ENCODE measurements at regions not wholly inside any gene's neighbourhood (a gene's known extent, or its start where the extent isn't known, plus 50 kb on each side); places are given as distances from the start of the nearest gene placed in this dataset.

- no peak for TF ChIP-seq FOXP2 (optimal IDR thresholded peaks at IDR 0.05; ENCODE audit: borderline replicate concordance, extremely low read depth, extremely low read length, insufficient read depth)
- TF ChIP-seq, protein P1, sequence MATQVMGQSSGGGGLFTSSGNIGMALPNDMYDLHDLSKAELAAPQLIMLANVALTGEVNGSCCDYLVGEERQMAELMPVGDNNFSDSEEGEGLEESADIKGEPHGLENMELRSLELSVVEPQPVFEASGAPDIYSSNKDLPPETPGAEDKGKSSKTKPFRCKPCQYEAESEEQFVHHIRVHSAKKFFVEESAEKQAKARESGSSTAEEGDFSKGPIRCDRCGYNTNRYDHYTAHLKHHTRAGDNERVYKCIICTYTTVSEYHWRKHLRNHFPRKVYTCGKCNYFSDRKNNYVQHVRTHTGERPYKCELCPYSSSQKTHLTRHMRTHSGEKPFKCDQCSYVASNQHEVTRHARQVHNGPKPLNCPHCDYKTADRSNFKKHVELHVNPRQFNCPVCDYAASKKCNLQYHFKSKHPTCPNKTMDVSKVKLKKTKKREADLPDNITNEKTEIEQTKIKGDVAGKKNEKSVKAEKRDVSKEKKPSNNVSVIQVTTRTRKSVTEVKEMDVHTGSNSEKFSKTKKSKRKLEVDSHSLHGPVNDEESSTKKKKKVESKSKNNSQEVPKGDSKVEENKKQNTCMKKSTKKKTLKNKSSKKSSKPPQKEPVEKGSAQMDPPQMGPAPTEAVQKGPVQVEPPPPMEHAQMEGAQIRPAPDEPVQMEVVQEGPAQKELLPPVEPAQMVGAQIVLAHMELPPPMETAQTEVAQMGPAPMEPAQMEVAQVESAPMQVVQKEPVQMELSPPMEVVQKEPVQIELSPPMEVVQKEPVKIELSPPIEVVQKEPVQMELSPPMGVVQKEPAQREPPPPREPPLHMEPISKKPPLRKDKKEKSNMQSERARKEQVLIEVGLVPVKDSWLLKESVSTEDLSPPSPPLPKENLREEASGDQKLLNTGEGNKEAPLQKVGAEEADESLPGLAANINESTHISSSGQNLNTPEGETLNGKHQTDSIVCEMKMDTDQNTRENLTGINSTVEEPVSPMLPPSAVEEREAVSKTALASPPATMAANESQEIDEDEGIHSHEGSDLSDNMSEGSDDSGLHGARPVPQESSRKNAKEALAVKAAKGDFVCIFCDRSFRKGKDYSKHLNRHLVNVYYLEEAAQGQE (IDR thresholded peaks at IDR 0.05; ENCODE audit: insufficient read depth in 1 of 2, low read depth in 2 of 2, low read length in 2 of 2): no peak
- no peak for TF ChIP-seq POLR2AphosphoS5 (IDR thresholded peaks at IDR 0.05; ENCODE audit: low read depth, low read length)
- TF ChIP-seq SIN3A (IDR thresholded peaks at IDR 0.05; ENCODE audit: borderline replicate concordance, insufficient read depth, low read length): no peak
- TF ChIP-seq TAF1 (IDR thresholded peaks at IDR 0.05; ENCODE audit: borderline replicate concordance, insufficient read depth, low read length): no peak
Measured at GRCh38 chr1:208425096-208425495, 180.9 kb upstream of the PLXNA2 start.

DNA sequence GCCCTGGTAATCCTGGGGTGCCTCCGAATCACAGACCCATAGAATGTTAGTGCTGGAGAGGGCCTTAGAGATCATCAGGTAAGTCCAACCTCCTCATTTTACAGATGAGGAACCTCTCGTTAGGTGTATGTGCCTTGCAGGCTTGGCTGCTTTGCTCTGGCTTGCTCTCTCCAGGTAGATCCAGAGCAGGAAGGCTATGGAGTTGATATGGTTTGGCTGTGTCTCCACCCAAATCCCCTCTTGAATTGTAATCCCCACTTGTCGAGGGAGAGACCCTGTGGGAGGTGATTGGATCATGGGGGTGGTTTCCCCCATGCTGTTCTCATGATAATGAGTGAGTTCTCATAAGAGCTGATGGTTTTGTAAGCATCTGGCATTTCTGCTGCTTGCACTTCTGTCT is 186.0 kb upstream of the PLXNA2 start:
- no peak for TF ChIP-seq SIN3A (IDR thresholded peaks at IDR 0.05; ENCODE audit: borderline replicate concordance, insufficient read depth, low read length)
- TF ChIP-seq TAF1 (IDR thresholded peaks at IDR 0.05; ENCODE audit: borderline replicate concordance, insufficient read depth, low read length): no peak
- TF ChIP-seq FOXP2 (optimal IDR thresholded peaks at IDR 0.05; ENCODE audit: borderline replicate concordance, extremely low read depth, extremely low read length, insufficient read depth): no peak
- TF ChIP-seq, protein P1 (IDR thresholded peaks at IDR 0.05; ENCODE audit: insufficient read depth in 1 of 2, low read depth in 2 of 2, low read length in 2 of 2): no peak
- TF ChIP-seq POLR2AphosphoS5 (IDR thresholded peaks at IDR 0.05; ENCODE audit: low read depth, low read length): no peak

DNA sequence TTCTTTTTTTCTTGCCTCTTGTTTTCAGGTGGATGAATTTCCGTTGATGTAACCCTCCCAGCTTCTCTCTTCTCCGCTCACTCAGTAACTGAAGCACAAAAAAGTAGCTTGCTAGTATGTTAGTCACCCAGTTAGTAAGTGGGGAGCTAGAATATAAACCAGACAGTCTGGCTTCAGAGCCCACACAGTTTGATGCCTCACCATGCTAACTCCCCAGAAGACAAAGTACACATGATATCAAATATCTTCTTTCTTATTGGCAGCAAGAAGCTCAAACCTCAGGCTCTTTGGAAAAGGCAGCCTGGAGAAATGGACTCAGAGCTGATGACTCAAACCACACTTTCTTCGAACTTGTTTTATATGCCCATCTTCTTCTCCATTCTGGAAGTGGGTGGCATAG is 187.5 kb upstream of the PLXNA2 start:
- TF ChIP-seq TAF1 (IDR thresholded peaks at IDR 0.05; ENCODE audit: borderline replicate concordance, insufficient read depth, low read length): no peak
- no peak for TF ChIP-seq FOXP2 (optimal IDR thresholded peaks at IDR 0.05; ENCODE audit: borderline replicate concordance, extremely low read depth, extremely low read length, insufficient read depth)
- no peak for TF ChIP-seq SIN3A (IDR thresholded peaks at IDR 0.05; ENCODE audit: borderline replicate concordance, insufficient read depth, low read length)
- TF ChIP-seq, protein P1 (IDR thresholded peaks at IDR 0.05; ENCODE audit: insufficient read depth in 1 of 2, low read depth in 2 of 2, low read length in 2 of 2): no peak
- no peak for TF ChIP-seq POLR2AphosphoS5 (IDR thresholded peaks at IDR 0.05; ENCODE audit: low read depth, low read length)

DNA sequence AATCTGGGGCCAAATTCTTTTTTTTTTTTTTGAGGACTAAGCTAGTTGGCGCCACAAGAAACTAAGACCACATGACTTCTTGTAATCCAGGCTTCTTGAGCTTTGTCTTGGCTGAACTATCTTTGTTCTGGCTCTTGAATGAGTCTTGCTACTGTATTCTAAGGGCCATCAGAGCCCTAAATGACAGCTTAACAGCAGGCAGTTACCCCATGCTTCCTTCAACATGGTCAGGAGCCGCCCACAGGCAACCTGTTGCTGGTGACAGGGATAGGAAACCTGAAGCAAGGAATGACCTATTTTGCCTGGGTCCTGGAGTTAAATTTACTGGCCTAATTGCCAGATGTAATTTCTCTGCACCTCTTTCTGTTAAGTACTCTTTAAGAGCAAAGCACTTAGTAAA is 188.2 kb upstream of the PLXNA2 start:
- TF ChIP-seq, protein P1 (IDR thresholded peaks at IDR 0.05; ENCODE audit: insufficient read depth in 1 of 2, low read depth in 2 of 2, low read length in 2 of 2): no peak
- TF ChIP-seq SIN3A (IDR thresholded peaks at IDR 0.05; ENCODE audit: borderline replicate concordance, insufficient read depth, low read length) (no peak), POLR2AphosphoS5 (IDR thresholded peaks at IDR 0.05; ENCODE audit: low read depth, low read length) (no peak), FOXP2 (optimal IDR thresholded peaks at IDR 0.05; ENCODE audit: borderline replicate concordance, extremely low read depth, extremely low read length, insufficient read depth) (no peak), TAF1 (IDR thresholded peaks at IDR 0.05; ENCODE audit: borderline replicate concordance, insufficient read depth, low read length) (no peak)

- TF ChIP-seq POLR2AphosphoS5 (IDR thresholded peaks at IDR 0.05; ENCODE audit: low read depth, low read length) (no peak), SIN3A (IDR thresholded peaks at IDR 0.05; ENCODE audit: borderline replicate concordance, insufficient read depth, low read length) (no peak), FOXP2 (optimal IDR thresholded peaks at IDR 0.05; ENCODE audit: borderline replicate concordance, extremely low read depth, extremely low read length, insufficient read depth) (no peak), TAF1 (IDR thresholded peaks at IDR 0.05; ENCODE audit: borderline replicate concordance, insufficient read depth, low read length) (no peak)
- TF ChIP-seq, protein P1 (IDR thresholded peaks at IDR 0.05; ENCODE audit: insufficient read depth in 1 of 2, low read depth in 2 of 2, low read length in 2 of 2): no peak
Measured at GRCh38 chr1:208433086-208433485, 188.9 kb upstream of the PLXNA2 start.

All from PFSK-1 (cell line).